Stromal cell of bone marrow (primary cell): ENCODE measurements at regions not wholly inside any gene's neighbourhood (a gene's known extent, or its start where the extent isn't known, plus 50 kb on each side); places are given as distances from the start of the nearest gene placed in this dataset.

Source experiments
- DNase-seq: peaks from one replicate; pipeline ENCODE4 v3.0.0-alpha.2; 2012; ENCODE audit warnings: low read depth

GRCh38 chr12:124368421-124369032 lies 73.6 kb downstream of the RFLNA start:
- no peak for DNase-seq

- DNase-seq = no peak
Observed at GRCh38 chr12:124365726-124366430, 71.0 kb downstream of the RFLNA start.
